ENCODE measurements at regions not wholly inside any gene's neighbourhood (a gene's known extent, or its start where the extent isn't known, plus 50 kb on each side); places are given as distances from the start of the nearest gene placed in this dataset.

DNA sequence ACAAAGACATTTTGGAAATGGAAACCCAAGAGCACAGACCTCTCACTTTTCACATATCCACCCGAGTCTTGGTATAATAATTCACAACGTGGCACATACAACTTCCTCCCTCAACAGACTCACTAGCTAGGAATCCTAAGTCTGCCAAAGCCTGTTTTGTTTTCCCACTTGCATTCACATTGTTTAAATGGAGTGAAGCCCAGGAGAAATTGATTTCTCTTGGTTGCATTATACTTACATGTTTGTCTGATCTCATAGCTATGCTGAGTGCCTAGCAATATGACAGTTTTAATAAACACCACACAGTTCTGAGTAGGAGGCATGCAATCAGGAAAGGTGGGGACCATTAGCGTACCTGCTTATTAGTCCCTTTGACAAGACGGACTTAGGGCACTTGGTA lies 348.6 kb upstream of the ADGRL4 start (continued):
- TF ChIP-seq FOXP1 (IDR thresholded peaks at IDR 0.05) (no peak), FOXP1 (CRISPR knock-in tag; IDR thresholded peaks at IDR 0.05) (no peak), ZNF777 (CRISPR knock-in tag; IDR thresholded peaks at IDR 0.05) (no peak), MED8 (CRISPR knock-in tag; IDR thresholded peaks at IDR 0.05; ENCODE audit: insufficient replicate concordance) (no peak), ZNF703 (CRISPR knock-in tag; IDR thresholded peaks at IDR 0.05; ENCODE audit: borderline replicate concordance) (no peak), BHLHE40 (IDR thresholded peaks at IDR 0.05; ENCODE audit: low read length) (no peak)
- TF ChIP-seq, protein P1, sequence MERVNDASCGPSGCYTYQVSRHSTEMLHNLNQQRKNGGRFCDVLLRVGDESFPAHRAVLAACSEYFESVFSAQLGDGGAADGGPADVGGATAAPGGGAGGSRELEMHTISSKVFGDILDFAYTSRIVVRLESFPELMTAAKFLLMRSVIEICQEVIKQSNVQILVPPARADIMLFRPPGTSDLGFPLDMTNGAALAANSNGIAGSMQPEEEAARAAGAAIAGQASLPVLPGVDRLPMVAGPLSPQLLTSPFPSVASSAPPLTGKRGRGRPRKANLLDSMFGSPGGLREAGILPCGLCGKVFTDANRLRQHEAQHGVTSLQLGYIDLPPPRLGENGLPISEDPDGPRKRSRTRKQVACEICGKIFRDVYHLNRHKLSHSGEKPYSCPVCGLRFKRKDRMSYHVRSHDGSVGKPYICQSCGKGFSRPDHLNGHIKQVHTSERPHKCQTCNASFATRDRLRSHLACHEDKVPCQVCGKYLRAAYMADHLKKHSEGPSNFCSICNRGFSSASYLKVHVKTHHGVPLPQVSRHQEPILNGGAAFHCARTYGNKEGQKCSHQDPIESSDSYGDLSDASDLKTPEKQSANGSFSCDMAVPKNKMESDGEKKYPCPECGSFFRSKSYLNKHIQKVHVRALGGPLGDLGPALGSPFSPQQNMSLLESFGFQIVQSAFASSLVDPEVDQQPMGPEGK (CRISPR knock-in tag; IDR thresholded peaks at IDR 0.05): no peak
- TF ChIP-seq, protein P2, sequence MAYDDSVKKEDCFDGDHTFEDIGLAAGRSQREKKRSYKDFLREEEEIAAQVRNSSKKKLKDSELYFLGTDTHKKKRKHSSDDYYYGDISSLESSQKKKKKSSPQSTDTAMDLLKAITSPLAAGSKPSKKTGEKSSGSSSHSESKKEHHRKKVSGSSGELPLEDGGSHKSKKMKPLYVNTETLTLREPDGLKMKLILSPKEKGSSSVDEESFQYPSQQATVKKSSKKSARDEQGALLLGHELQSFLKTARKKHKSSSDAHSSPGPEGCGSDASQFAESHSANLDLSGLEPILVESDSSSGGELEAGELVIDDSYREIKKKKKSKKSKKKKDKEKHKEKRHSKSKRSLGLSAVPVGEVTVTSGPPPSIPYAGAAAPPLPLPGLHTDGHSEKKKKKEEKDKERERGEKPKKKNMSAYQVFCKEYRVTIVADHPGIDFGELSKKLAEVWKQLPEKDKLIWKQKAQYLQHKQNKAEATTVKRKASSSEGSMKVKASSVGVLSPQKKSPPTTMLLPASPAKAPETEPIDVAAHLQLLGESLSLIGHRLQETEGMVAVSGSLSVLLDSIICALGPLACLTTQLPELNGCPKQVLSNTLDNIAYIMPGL (CRISPR knock-in tag; IDR thresholded peaks at IDR 0.05; ENCODE audit: borderline replicate concordance in 1 of 2, low read depth in 1 of 2): no peak

DNA sequence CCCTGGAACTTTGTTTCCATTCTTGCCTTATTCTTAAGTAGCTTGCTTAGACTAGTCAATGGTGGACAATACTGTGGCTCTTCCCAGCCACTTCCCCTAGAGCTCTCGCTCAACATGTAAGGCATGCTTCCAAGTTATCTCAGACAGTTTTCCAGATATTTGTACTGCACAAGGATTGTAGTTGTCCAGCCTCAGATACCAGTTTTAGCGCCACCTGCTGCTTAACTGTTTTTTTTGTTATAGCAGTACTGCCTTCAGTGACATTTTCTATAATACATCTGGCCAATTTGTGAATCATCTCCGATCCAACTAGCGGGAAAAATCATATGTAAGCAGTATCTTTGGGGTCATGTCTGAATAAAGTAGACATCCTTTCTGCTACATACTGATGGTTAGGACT lies 346.7 kb upstream of the ADGRL4 start:
- H4K20me1 ChIP-seq (ENCODE audit: insufficient read depth, low read length): no peaks in the 10 kb centered on the region
- peak; percentile 2 for DNase-seq (ENCODE audit: low spot score)
- H3K4me3 ChIP-seq (replicated peaks in 1 of 3; ENCODE audit: insufficient read depth in 1 of 3, low read depth in 2 of 3, low read length in 3 of 3): no peak overlapping the region
- no peak overlapping the region for H3K27ac ChIP-seq (ENCODE audit: extremely low read length, insufficient read depth, low read length)
- no TSS peak for BruUV-seq (replicated peaks)
- H3K4me1 ChIP-seq (ENCODE audit: insufficient read depth, low read length): no peaks in the 10 kb centered on the region
- ChIA-PET CTCF (ENCODE audit: low intra/inter-chr PET ratio, low total read pairs) (interaction anchor here (1.4 to 1.9 kb wide), 2 partner anchors 93 to 514 kb away, joined by 4 to 14 read pairs; no protein-coding TSS in a partner anchor), POLR2A (no interaction called here)
- TF ChIP-seq NAIF1 (CRISPR knock-in tag; IDR thresholded peaks at IDR 0.05; ENCODE audit: borderline replicate concordance): no peak
- TF ChIP-seq, protein P3, sequence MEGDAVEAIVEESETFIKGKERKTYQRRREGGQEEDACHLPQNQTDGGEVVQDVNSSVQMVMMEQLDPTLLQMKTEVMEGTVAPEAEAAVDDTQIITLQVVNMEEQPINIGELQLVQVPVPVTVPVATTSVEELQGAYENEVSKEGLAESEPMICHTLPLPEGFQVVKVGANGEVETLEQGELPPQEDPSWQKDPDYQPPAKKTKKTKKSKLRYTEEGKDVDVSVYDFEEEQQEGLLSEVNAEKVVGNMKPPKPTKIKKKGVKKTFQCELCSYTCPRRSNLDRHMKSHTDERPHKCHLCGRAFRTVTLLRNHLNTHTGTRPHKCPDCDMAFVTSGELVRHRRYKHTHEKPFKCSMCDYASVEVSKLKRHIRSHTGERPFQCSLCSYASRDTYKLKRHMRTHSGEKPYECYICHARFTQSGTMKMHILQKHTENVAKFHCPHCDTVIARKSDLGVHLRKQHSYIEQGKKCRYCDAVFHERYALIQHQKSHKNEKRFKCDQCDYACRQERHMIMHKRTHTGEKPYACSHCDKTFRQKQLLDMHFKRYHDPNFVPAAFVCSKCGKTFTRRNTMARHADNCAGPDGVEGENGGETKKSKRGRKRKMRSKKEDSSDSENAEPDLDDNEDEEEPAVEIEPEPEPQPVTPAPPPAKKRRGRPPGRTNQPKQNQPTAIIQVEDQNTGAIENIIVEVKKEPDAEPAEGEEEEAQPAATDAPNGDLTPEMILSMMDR (CRISPR knock-in tag; IDR thresholded peaks at IDR 0.05): peak; percentile 42
- TF ChIP-seq, protein P4, sequence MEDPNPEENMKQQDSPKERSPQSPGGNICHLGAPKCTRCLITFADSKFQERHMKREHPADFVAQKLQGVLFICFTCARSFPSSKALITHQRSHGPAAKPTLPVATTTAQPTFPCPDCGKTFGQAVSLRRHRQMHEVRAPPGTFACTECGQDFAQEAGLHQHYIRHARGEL (CRISPR knock-in tag; IDR thresholded peaks at IDR 0.05): no peak
- peak; percentile 36; the same call in 1 of the 2 replicates for TF ChIP-seq SMC3 (IDR thresholded peaks at IDR 0.05; ENCODE audit: low read length)
- TF ChIP-seq ZBTB3 (CRISPR knock-in tag; IDR thresholded peaks at IDR 0.05; ENCODE audit: borderline replicate concordance, low read depth): no peak
- in situ Hi-C loops (cut with HindIII; ENCODE audit: extremely low pct_ligation_motif_present, low pct_unique_long_range_greater_than_20kb) (loop anchor here (25.0 kb wide), 1 partner anchor 516 kb away; no protein-coding TSS in a partner anchor), intact Hi-C loops (cut with micrococcal nuclease; ENCODE audit: unreplicated experiment) (loop anchor here (1.0 kb wide), 1 partner anchor 94 kb away; no protein-coding TSS in a partner anchor)
- no peak overlapping the region for H2AFZ ChIP-seq (ENCODE audit: low read length)
- H3K4me2 ChIP-seq (ENCODE audit: low read depth, low read length): no peak overlapping the region
- H3K79me2 ChIP-seq (ENCODE audit: insufficient read depth, low read length): no peaks in the 10 kb centered on the region
- WGBS (ENCODE audit: low lambda C conversion rate): 1% methylated on average over 4 of the region's 4 CpGs
- no peak overlapping the region for H3K9ac ChIP-seq (ENCODE audit: insufficient read depth, low read depth, low read length)
- no peaks in the 10 kb centered on the region for H3K27me3 ChIP-seq (ENCODE audit: control insufficient read depth in 1 of 2, insufficient read depth in 2 of 2, low read length in 2 of 2)
- peak; percentile 71 for ATAC-seq
- no peak for FAIRE-seq
- peaks cover 44% of the 10 kb centered on the region for H3K9me3 ChIP-seq (ENCODE audit: low read length)
- H3K36me3 ChIP-seq (replicated peaks in 1 of 2; ENCODE audit: control insufficient read depth in 1 of 2, insufficient read depth in 2 of 2, low read length in 2 of 2): no peaks in the 10 kb centered on the region

All from HepG2 (cell line).